ENCODE measurements at regions not wholly inside any gene's neighbourhood (a gene's known extent, or its start where the extent isn't known, plus 50 kb on each side); places are given as distances from the start of the nearest gene placed in this dataset.

GRCh38 chr15:81851757-81852156 is 194.1 kb downstream of the MEX3B start:
- no peak for TF ChIP-seq GATA2 (IDR thresholded peaks at IDR 0.05; ENCODE audit: low read depth, low read length)
- no peak for TF ChIP-seq GATA3 (IDR thresholded peaks at IDR 0.05; ENCODE audit: low read depth, low read length)

All from SH-SY5Y (cell line).